Ishikawa (cell line): ENCODE measurements at regions not wholly inside any gene's neighbourhood (a gene's known extent, or its start where the extent isn't known, plus 50 kb on each side); places are given as distances from the start of the nearest gene placed in this dataset.

Experiments used
- CEBPB ChIP-seq: IDR thresholded peaks from 2 replicates; pipeline ENCODE4 v1.6.1; 2012
- CREB1 ChIP-seq: IDR thresholded peaks from 2 replicates; pipeline ENCODE4 v1.6.1; 2012; ENCODE audit warnings: low read depth
- EP300 ChIP-seq: IDR thresholded peaks from 2 replicates; pipeline ENCODE4 v1.6.1; 2012; ENCODE audit warnings: borderline replicate concordance
- FOXM1 ChIP-seq: IDR thresholded peaks from 2 replicates; pipeline ENCODE4 v1.6.1; 2012; ENCODE audit warnings: low read depth, borderline replicate concordance
- MAX ChIP-seq: IDR thresholded peaks from 2 replicates; pipeline ENCODE4 v1.6.1; 2012
- REST ChIP-seq: IDR thresholded peaks from 2 replicates; pipeline ENCODE4 v1.6.1; 2012; ENCODE audit warnings: low read depth, mild to moderate bottlenecking
- YY1 ChIP-seq: IDR thresholded peaks from 2 replicates; pipeline ENCODE4 v1.6.1; 2012; ENCODE audit warnings: low read depth

- no peak for TF ChIP-seq MAX
- no peak for TF ChIP-seq EP300
- no peak for TF ChIP-seq YY1
- no peak for TF ChIP-seq CEBPB
- TF ChIP-seq REST = no peak
- no peak for TF ChIP-seq FOXM1
- no peak for TF ChIP-seq CREB1
These were observed 836.4 kb downstream of the TBC1D22A start for GRCh38 chr22:47598864-47599263.
